GM10248 (cell line): ENCODE measurements at regions not wholly inside any gene's neighbourhood (a gene's known extent, or its start where the extent isn't known, plus 50 kb on each side); places are given as distances from the start of the nearest gene placed in this dataset.

Experiments used
- CTCF ChIA-PET: fragments of 300-600 bp; sonication (Branson Sonifier 250); formaldehyde crosslinking; extraction: SDS; loops from one replicate; lab custom pipeline; 2021; ENCODE audit warnings: antibody characterized with exemption; lab: Yijun Ruan, JAX
- POLR2A ChIA-PET: fragments of 350-650 bp; sonication (Branson Sonifier 250); formaldehyde crosslinking; extraction: SDS; loops from one replicate; lab custom pipeline; 2020; ENCODE audit warnings: antibody characterized with exemption; lab: Yijun Ruan, JAX
- DNase-seq: peaks from one replicate; pipeline ENCODE4 v3.0.0; 2012; ENCODE audit errors: extremely low spot score
- CTCF ChIP-seq: IDR thresholded peaks from 2 replicates; pipeline ENCODE4 v1.5.1; 2012; ENCODE audit warnings: mild to moderate bottlenecking, low read depth; ENCODE audit errors: extremely low read depth, missing control alignments, control extremely low read depth

GRCh38 chr16:75836347-75837010, 110.2 kb upstream of the CPHXL start:
- DNase-seq: no peak
- POLR2A ChIA-PET: no interaction called here
- no peak for TF ChIP-seq CTCF
- CTCF ChIA-PET: no interaction called here

GRCh38 chr16:75837264-75837663, 111.0 kb upstream of the CPHXL start:
- no peak for DNase-seq
- ChIA-PET POLR2A (no interaction called here), CTCF (no interaction called here)
- no peak for TF ChIP-seq CTCF

DNA sequence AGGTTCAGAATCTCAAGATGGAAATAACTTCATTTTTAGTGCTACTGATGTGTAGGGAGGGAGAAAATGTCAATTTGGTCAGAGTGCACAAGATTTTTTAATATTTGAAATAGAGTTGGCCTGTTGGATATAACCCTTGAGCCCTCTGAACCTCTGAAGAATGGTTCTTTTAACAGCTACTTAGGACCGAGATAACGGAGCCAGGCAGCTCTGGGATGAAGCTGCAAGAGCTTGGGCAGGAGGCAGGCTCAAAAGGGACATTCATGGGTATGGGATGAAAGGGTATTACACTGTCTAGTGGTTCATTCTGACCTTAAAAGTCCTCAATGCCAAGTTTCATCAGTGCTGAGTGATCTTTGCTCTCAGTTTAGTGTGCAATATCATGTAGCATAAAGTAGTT, 111.4 kb upstream of the CPHXL start:
- ChIA-PET POLR2A (no interaction called here), CTCF (no interaction called here)
- no peak for DNase-seq
- no peak for TF ChIP-seq CTCF

DNA sequence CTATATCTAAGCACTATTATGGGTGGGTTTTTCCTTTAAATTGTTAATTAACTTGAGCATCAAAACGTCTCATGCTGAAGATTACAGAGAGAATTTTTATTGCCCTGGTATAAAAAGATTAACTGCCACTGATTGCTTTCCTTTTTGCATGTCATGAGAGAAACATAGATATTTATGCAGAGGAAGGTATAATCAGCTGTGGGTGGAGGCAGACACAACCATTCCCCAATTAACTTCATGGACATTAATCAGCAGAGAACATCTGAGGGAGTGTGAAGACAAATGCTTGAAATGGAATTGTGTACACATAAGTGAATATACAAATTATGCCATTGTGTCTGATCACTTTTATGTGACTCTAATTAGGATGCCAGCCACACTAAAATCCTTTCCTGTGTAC, 115.2 kb upstream of the CPHXL start:
- ChIA-PET POLR2A (no interaction called here), CTCF (no interaction called here)
- TF ChIP-seq CTCF: no peak
- DNase-seq: no peak

DNA sequence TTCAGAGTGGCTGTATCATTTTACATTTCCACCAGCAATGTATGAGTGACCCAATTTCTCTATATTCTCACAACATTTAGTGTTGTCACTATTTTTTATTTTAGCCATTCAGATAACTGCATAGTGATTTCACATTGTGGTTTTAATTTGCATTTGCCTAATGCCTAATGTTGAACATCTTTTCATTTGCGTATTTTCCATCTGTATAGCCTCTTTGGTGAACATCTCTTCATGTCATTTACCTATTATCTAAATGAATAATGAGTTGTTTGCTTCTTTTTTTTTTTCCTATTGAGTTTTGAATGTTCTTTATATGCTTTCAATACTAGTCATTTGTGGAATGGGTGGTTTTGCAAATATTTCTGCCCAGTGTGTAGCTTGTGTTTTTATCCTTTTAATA, 120.9 kb upstream of the CPHXL start:
- ChIA-PET POLR2A (no interaction called here), CTCF (no interaction called here)
- no peak for DNase-seq
- TF ChIP-seq CTCF: no peak

GRCh38 chr16:75854152-75854551, 127.9 kb upstream of the CPHXL start:
- DNase-seq: no peak
- no peak for TF ChIP-seq CTCF
- CTCF ChIA-PET: no interaction called here
- POLR2A ChIA-PET: no interaction called here
